ENCODE measurements at regions not wholly inside any gene's neighbourhood (a gene's known extent, or its start where the extent isn't known, plus 50 kb on each side); places are given as distances from the start of the nearest gene placed in this dataset.

DNA sequence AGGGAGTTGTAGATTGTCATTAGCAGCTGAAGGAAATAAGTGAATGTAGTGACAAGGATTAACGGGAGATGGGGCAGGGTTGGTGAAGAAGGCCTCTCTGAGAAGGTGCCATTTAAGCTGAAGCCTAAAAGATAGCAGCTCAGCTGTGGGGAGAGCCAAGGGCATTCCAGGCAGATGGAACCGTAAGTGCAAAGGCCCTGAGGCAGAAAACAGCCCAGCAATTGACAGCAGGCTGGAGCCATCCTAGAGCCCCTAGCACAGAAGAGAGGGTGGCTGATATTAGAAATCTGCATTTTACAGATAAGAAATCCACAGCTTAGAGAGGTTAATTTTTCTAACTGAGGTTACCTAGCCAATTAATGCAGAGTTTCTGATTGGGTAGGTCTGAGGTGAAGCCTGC lies 374.5 kb upstream of the PROK2 start:
- no peaks in the 10 kb centered on the region for H3K27me3 ChIP-seq
- 95 to 97% methylated on average over 2 of the region's 2 CpGs for WGBS, 2 donors (ENCODE audit: low coverage in 1 of 2)
- intact Hi-C loops (cut with DNase I; ENCODE audit: low total_unique reads), result loop anchor here (5.0 kb wide), 1 partner anchor 1293 kb away; no protein-coding TSS in a partner anchor
- H3K27ac ChIP-seq, result no peak overlapping the region
- peaks cover 3 to 28% (median 23%) of the 10 kb centered on the region in 4 donors for H3K4me1 ChIP-seq
- no peak for DNase-seq
- in situ Hi-C loops (cut with MboI; ENCODE audit: low pct_ligation_motif_present in 1 of 4, low pct_unique_long_range_greater_than_20kb in 1 of 4, low sequenced_read_pairs in 3 of 4), result no loop called here
- TF ChIP-seq EP300 (IDR thresholded peaks at IDR 0.05; ENCODE audit: low read depth) (no peak), POLR2AphosphoS5 (IDR thresholded peaks at IDR 0.05) (no peak), CTCF (IDR thresholded peaks at IDR 0.05) (no peak), POLR2A (IDR thresholded peaks at IDR 0.05) (no peak)
- no peak overlapping the region for H3K4me3 ChIP-seq
- no peaks in the 10 kb centered on the region for H3K36me3 ChIP-seq
- H3K9me3 ChIP-seq, result no peaks in the 10 kb centered on the region

DNA sequence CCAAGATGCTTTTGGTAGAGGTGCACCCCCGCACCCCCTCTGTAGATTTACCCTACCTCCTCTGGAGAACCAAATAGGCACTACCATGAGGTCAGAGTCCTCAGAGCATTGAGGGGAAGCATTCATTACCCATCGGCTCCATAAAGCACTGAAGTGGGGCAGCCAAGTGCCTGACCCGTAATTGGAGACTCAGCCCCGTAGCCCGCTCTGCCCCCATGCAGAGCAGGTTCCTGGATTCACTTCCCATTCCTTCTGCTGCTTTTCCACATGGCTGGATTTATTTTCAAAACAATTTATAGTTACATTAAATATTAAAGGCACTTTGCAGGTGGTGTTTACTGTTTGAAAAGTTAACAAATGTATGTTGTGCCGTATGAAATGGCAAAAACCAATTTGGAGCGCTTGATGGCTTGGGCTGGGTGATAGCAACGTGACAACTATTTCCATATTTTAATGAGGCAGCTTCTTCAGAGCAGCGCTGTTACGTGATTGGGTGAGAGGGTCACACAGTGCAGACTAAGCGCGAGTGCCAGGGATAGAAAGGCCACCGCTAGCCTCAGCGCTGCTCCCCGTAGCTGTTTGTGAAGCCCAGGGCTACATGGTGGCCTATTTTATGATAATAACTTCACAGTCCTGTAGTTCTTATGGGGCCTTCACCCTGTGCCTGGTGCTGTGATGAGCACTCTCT lies 373.8 kb upstream of the PROK2 start:
- H3K27me3 ChIP-seq, result no peaks in the 10 kb centered on the region
- peaks cover 3 to 28% (median 23%) of the 10 kb centered on the region in 4 donors for H3K4me1 ChIP-seq
- H3K27ac ChIP-seq, result no peak overlapping the region
- no peak for DNase-seq
- H3K9me3 ChIP-seq, result no peaks in the 10 kb centered on the region
- WGBS, 2 donors (ENCODE audit: low coverage in 1 of 2), result 90 to 94% methylated on average over 11 to 15 of the region's 15 CpGs
- in situ Hi-C loops (cut with MboI; ENCODE audit: low pct_ligation_motif_present in 1 of 4, low pct_unique_long_range_greater_than_20kb in 1 of 4, low sequenced_read_pairs in 3 of 4) (no loop called here), intact Hi-C loops (cut with DNase I; ENCODE audit: low total_unique reads) (loop anchor here (5.0 kb wide), 1 partner anchor 1294 kb away; no protein-coding TSS in a partner anchor)
- H3K4me3 ChIP-seq, result no peak overlapping the region
- TF ChIP-seq POLR2AphosphoS5 (IDR thresholded peaks at IDR 0.05), result no peak
- no peak for TF ChIP-seq CTCF (IDR thresholded peaks at IDR 0.05)
- TF ChIP-seq EP300 (IDR thresholded peaks at IDR 0.05; ENCODE audit: low read depth), result no peak
- no peak for TF ChIP-seq POLR2A (IDR thresholded peaks at IDR 0.05)
- no peaks in the 10 kb centered on the region for H3K36me3 ChIP-seq

DNA sequence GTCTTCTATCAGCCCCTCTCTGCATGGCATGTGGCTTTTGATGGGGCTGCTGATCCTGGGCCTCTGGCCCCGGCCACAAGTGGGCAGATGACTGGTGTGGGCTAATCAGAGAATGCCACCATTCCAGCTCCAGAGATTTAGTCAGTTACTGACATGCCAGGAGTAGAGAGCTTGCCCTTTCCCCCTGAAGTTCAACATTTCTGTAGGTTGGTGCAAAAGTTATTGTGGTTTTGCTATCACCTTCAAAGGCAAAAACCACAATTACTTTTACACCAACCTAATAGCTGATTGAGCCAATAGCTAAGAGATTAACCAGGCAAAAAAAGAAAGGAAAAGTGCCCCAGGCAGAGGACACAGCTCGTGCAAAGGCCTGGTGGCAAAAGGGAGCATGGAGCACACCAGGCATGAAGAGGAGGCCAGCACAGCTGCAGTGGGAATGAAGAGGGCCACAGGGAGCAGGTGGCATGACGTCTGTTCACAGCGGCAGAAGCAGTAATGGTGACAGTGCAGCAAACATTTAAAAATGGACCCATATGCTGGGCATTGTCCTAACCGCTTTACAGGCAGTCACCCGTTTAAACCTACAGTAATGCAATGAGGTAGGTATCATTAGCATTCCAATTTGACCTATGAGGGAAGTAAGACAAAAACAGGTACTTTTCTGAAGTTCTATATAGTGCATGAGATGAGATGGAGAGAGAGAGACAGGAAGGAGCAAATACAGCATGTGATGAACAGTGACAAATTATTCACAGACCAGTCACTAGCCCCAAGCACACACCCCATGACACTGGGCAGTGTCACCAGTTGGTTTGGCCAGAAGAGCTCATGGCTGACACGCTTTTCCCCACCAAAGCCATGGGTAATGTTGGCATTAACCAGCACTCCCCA lies 373.0 kb upstream of the PROK2 start:
- 85 to 94% methylated on average over 5 to 7 of the region's 7 CpGs for WGBS, 2 donors (ENCODE audit: low coverage in 1 of 2)
- no peaks in the 10 kb centered on the region for H3K27me3 ChIP-seq
- in situ Hi-C loops (cut with MboI; ENCODE audit: low pct_ligation_motif_present in 1 of 4, low pct_unique_long_range_greater_than_20kb in 1 of 4, low sequenced_read_pairs in 3 of 4), result no loop called here

More for the DNA sequence above, 373.0 kb upstream of the PROK2 start:
- Histone ChIP-seq H3K36me3 (no peaks in the 10 kb centered on the region), H3K27ac (no peak overlapping the region), H3K4me1 (peaks cover 3 to 35% (median 30%) of the 10 kb centered on the region in 4 donors), H3K4me3 (no peak overlapping the region), H3K9me3 (no peaks in the 10 kb centered on the region)
- TF ChIP-seq POLR2AphosphoS5 (IDR thresholded peaks at IDR 0.05), result no peak
- no peak for TF ChIP-seq POLR2A (IDR thresholded peaks at IDR 0.05)
- TF ChIP-seq EP300 (IDR thresholded peaks at IDR 0.05; ENCODE audit: low read depth), result no peak
- no peak for TF ChIP-seq CTCF (IDR thresholded peaks at IDR 0.05)
- intact Hi-C loops (cut with DNase I; ENCODE audit: low total_unique reads), result loop anchor here (5.0 kb wide), 1 partner anchor 1294 kb away; no protein-coding TSS in a partner anchor
- DNase-seq, result no peak

Data from transverse colon (tissue), 4 donors.